IMR-90 (cell line): ENCODE measurements at regions not wholly inside any gene's neighbourhood (a gene's known extent, or its start where the extent isn't known, plus 50 kb on each side); places are given as distances from the start of the nearest gene placed in this dataset.

Experiments used
- ATAC-seq: fragments of 200-7000 bp; cut with Tn5 transposase; 2 replicates; pipeline ENCODE4 v1.9.1; 2020; ENCODE audit warnings: low read depth, mild to moderate bottlenecking, moderate library complexity
- BruUV-seq: library from RNA; stranded (reverse); fragments of 400-500 nt; replicated peaks from 2 replicates; lab custom pipeline; 2021; lab: Mats Ljungman, UMichigan
- CTCF ChIA-PET: fragments of 300-600 bp; formaldehyde crosslinking; extraction: SDS; loops from one replicate; lab custom pipeline; 2021; ENCODE audit warnings: antibody characterized with exemption; lab: Yijun Ruan, JAX
- POLR2A ChIA-PET: fragments of 300-600 bp; sonication (Branson Sonifier 250); formaldehyde crosslinking; loops from one replicate; lab custom pipeline; 2022; ENCODE audit warnings: antibody characterized with exemption; ENCODE audit not compliant: unreplicated experiment; lab: Charles Lee
- DNase-seq: peaks from one replicate; pipeline ENCODE4 v3.0.0; 2013
- H2AFZ ChIP-seq: replicated peaks from 2 replicates; pipeline ENCODE3; 2013; ENCODE audit warnings: low read length, mild to moderate bottlenecking; ENCODE audit not compliant: poor library complexity
- H2AK5ac ChIP-seq: 2 replicates; pipeline ENCODE4 v1.6.1; 2013; ENCODE audit warnings: low read depth, low read length, inconsistent platforms
- H2AK9ac ChIP-seq: replicated peaks from 2 replicates; pipeline ENCODE3; 2013; ENCODE audit warnings: mild to moderate bottlenecking, low read depth, low read length, moderate library complexity; ENCODE audit not compliant: poor library complexity
- H2BK120ac ChIP-seq: 2 replicates; pipeline ENCODE4 v1.6.1; 2013; ENCODE audit warnings: low read depth, low read length, inconsistent platforms
- H2BK15ac ChIP-seq: 3 replicates; pipeline ENCODE4 v1.6.1; 2013; ENCODE audit warnings: low read depth, low read length, inconsistent platforms
- H2BK20ac ChIP-seq: 2 replicates; pipeline ENCODE4 v1.6.1; 2013; ENCODE audit warnings: low read depth, mild to moderate bottlenecking, inconsistent platforms, low read length, moderate library complexity
- H2BK5ac ChIP-seq: 2 replicates; pipeline ENCODE4 v1.6.1; 2013; ENCODE audit warnings: mild to moderate bottlenecking, low read depth, low read length, inconsistent platforms; ENCODE audit not compliant: poor library complexity, severe bottlenecking
- H3K14ac ChIP-seq: replicated peaks from 2 replicates; pipeline ENCODE4 v1.6.1; 2013; ENCODE audit warnings: low read depth, low read length, inconsistent platforms
- H3K18ac ChIP-seq: 2 replicates; pipeline ENCODE4 v1.6.1; 2013; ENCODE audit warnings: low read depth, low read length, control low read depth
- H3K23ac ChIP-seq: 2 replicates; pipeline ENCODE4 v1.6.1; 2013; ENCODE audit warnings: low read depth, low read length, inconsistent platforms
- H3K27ac ChIP-seq: 2 replicates; pipeline ENCODE4 v1.5.1; 2013; ENCODE audit warnings: mild to moderate bottlenecking, control low read depth, low read length; ENCODE audit not compliant: insufficient read depth
- H3K27me3 ChIP-seq: 2 replicates; pipeline ENCODE4 v1.6.1; 2013; ENCODE audit warnings: low read length; ENCODE audit not compliant: control insufficient read depth, insufficient read depth
- H3K36me3 ChIP-seq: 2 replicates; pipeline ENCODE4 v1.6.1; 2013; ENCODE audit warnings: low read length, mixed read lengths; ENCODE audit not compliant: control insufficient read depth, insufficient read depth
- H3K4ac ChIP-seq: 2 replicates; pipeline ENCODE4 v1.6.1; 2013; ENCODE audit warnings: low read depth, low read length, inconsistent platforms
- H3K4me1 ChIP-seq: 2 replicates; pipeline ENCODE4 v1.6.1; 2013; ENCODE audit warnings: low read length, mixed read lengths; ENCODE audit not compliant: control insufficient read depth, insufficient read depth
- H3K4me2 ChIP-seq: 2 replicates; pipeline ENCODE4 v1.6.1; 2013; ENCODE audit warnings: low read depth, mild to moderate bottlenecking, control low read depth, low read length, moderate library complexity
- H3K4me3 ChIP-seq: 2 replicates; pipeline ENCODE4 v1.5.1; 2013; ENCODE audit warnings: low read depth, mild to moderate bottlenecking, control low read depth, low read length, moderate library complexity; ENCODE audit not compliant: insufficient read depth
- H3K56ac ChIP-seq: 2 replicates; pipeline ENCODE4 v1.6.1; 2013; ENCODE audit warnings: low read length, inconsistent platforms; ENCODE audit not compliant: insufficient read depth; ENCODE audit errors: extremely low read depth
- H3K79me1 ChIP-seq, 2 experiments: 2 replicates each; pipeline ENCODE4 v1.6.1; 2013; ENCODE audit warnings: low read length in 2 of 2, inconsistent platforms in 1 of 2, low read depth in 1 of 2
- H3K9ac ChIP-seq: 2 replicates; pipeline ENCODE4 v1.6.1; 2013; ENCODE audit warnings: low read depth, low read length, control low read depth
- H3K9me1 ChIP-seq: 2 replicates; pipeline ENCODE4 v1.6.1; 2013; ENCODE audit warnings: low read length, inconsistent platforms; ENCODE audit not compliant: insufficient read depth
- H3K9me3 ChIP-seq: 2 replicates; pipeline ENCODE4 v1.6.1; 2013; ENCODE audit warnings: low read length; ENCODE audit not compliant: control insufficient read depth, insufficient read depth
- H4K20me1 ChIP-seq: 2 replicates; pipeline ENCODE4 v1.6.1; 2013; ENCODE audit warnings: low read length, inconsistent platforms; ENCODE audit not compliant: insufficient read depth
- H4K5ac ChIP-seq: 2 replicates; pipeline ENCODE4 v1.6.1; 2013; ENCODE audit warnings: mild to moderate bottlenecking, low read depth, low read length, control low read depth
- H4K8ac ChIP-seq, 2 experiments: 2 replicates each; pipeline ENCODE4 v1.6.1; 2013; ENCODE audit warnings: low read depth in 2 of 2, low read length in 2 of 2, control low read depth in 1 of 2, inconsistent platforms in 1 of 2
- H4K91ac ChIP-seq: 2 replicates; pipeline ENCODE4 v1.6.1; 2013; ENCODE audit warnings: low read depth, low read length, inconsistent platforms; ENCODE audit not compliant: insufficient read depth
- CEBPB ChIP-seq: IDR thresholded peaks from 2 replicates; pipeline ENCODE4 v1.6.1; 2012; ENCODE audit warnings: low read depth, low read length, improper control_type of control experiment
- CHD1 ChIP-seq: IDR thresholded peaks from 2 replicates; pipeline ENCODE4 v1.6.1; 2012; ENCODE audit warnings: low read depth, low read length, improper control_type of control experiment
- CTCF ChIP-seq: conservative IDR thresholded peaks from 2 replicates; pipeline ENCODE4 v1.5.1; 2012; ENCODE audit warnings: mild to moderate bottlenecking, low read depth, low read length, improper control_type of control experiment
- MAZ ChIP-seq: IDR thresholded peaks from 2 replicates; pipeline ENCODE4 v1.6.1; 2012; ENCODE audit warnings: low read depth, mild to moderate bottlenecking, low read length, improper control_type of control experiment, moderate library complexity, borderline replicate concordance
- MXI1 ChIP-seq: IDR thresholded peaks from 2 replicates; pipeline ENCODE4 v1.6.1; 2012; ENCODE audit warnings: low read depth, mild to moderate bottlenecking, low read length, moderate library complexity, borderline replicate concordance
- NFE2L2 ChIP-seq: fragments of 150-350 bp; IDR thresholded peaks from 2 replicates; pipeline ENCODE4 v1.6.1; 2016; ENCODE audit warnings: low read depth, mild to moderate bottlenecking, low read length
- POLR2A ChIP-seq: IDR thresholded peaks from 2 replicates; pipeline ENCODE4 v1.6.1; 2012; ENCODE audit warnings: mild to moderate bottlenecking, low read depth, low read length
- RFX5 ChIP-seq: IDR thresholded peaks from 2 replicates; pipeline ENCODE4 v1.8.0; 2012; ENCODE audit warnings: low read depth, mild to moderate bottlenecking, low read length, moderate library complexity
- SMC3 ChIP-seq: fragments of 150-350 bp; IDR thresholded peaks from 2 replicates; pipeline ENCODE4 v1.6.1; 2016; ENCODE audit warnings: low read depth, mild to moderate bottlenecking, antibody characterized with exemption, low read length, moderate library complexity
- USF2 ChIP-seq: fragments of 150-350 bp; IDR thresholded peaks from 2 replicates; pipeline ENCODE4 v1.6.1; 2017; ENCODE audit warnings: mild to moderate bottlenecking, antibody characterized with exemption, low read length, low read depth
- WGBS, 2 experiments: methylation state at CpG; one replicate each; pipeline versions ENCODE4 v1.1.5 to v1.1.7; 2013; ENCODE audit warnings: missing lambda C conversion rate in 2 of 2; ENCODE audit not compliant: insufficient read length in 1 of 2; ENCODE audit errors: extremely low coverage in 2 of 2; 5-methylcytosine and 5-hydroxymethylcytosine counted together
- dilution Hi-C: fragments of 300-500 bp; cut with HindIII; formaldehyde crosslinking; loops from one replicate; pipeline ENCODE4 v1.14.3; 2018; ENCODE audit warnings: low sequenced_read_pairs; ENCODE audit not compliant: unreplicated experiment
- in situ Hi-C: fragments of 300-500 bp; cut with MboI; formaldehyde crosslinking; loops from 3 replicates; pipeline ENCODE4 v1.14.3; 2019; ENCODE audit warnings: low sequenced_read_pairs, inconsistent platforms, mixed read lengths
- intact Hi-C: fragments of 100-400 bp; cut with micrococcal nuclease; formaldehyde crosslinking; loops from 2 replicates; pipeline ENCODE4 v1.10.0; 2022

DNA sequence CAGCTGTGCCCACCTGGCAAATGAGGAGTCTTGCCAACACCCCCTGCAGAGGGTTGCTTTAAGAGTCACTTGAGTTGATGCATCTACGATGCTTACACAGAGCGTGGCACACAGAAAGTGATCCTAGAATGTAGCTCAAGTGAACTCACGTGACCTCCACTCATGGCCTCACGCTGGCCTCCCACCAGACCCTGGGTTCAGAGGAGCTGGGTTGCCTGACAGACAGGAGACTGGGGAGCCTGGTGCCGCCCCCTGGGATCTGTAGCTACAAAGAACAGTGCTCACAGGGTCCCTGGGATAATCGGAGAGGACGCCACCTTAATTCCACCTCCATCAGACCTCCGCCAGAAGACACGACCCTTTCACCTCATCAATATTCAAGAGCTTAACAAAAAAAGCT is 81.4 kb upstream of the CASZ1 start:
- Histone ChIP-seq H3K4ac (no peak overlapping the region), H2AK9ac (no peak overlapping the region), H3K23ac (no peak overlapping the region), H3K18ac (no peak overlapping the region), H3K9me1 (no peaks in the 10 kb centered on the region), H3K9ac (no peak overlapping the region), H3K4me1 (no peaks in the 10 kb centered on the region), H2BK5ac (no peak overlapping the region), H3K27ac (no peak overlapping the region), H2BK120ac (no peak overlapping the region), H3K79me1 (no peaks in the 10 kb centered on the region), H4K20me1 (no peaks in the 10 kb centered on the region), H2AK5ac (no peak overlapping the region), H4K91ac (no peak overlapping the region), H2AFZ (no peak overlapping the region), H4K5ac (no peak overlapping the region), H3K4me2 (no peak overlapping the region), H2BK15ac (no peak overlapping the region), H3K4me3 (no peak overlapping the region), H2BK20ac (no peak overlapping the region), H3K9me3 (no peaks in the 10 kb centered on the region), H3K27me3 (peaks cover 31% of the 10 kb centered on the region), H3K14ac (no peak overlapping the region), H3K36me3 (no peaks in the 10 kb centered on the region), H3K56ac (no peak overlapping the region), H4K8ac (no peak overlapping the region)
- dilution Hi-C loops = no loop called here
- intact Hi-C loops = no loop called here
- no TSS peak for BruUV-seq
- ATAC-seq (no peak), DNase-seq (no peak)
- in situ Hi-C loops = no loop called here
- ChIA-PET POLR2A (no interaction called here), CTCF (no interaction called here)
- no peak for TF ChIP-seq POLR2A
- no peak for TF ChIP-seq SMC3
- no peak for TF ChIP-seq CHD1
- no peak for TF ChIP-seq CEBPB
- TF ChIP-seq MAZ = no peak
- no peak for TF ChIP-seq CTCF
- no peak for TF ChIP-seq NFE2L2
- no peak for TF ChIP-seq RFX5
- no peak for TF ChIP-seq MXI1
- no peak for TF ChIP-seq USF2
- 51% methylated on average over 4 of the region's 9 CpGs; no CpG with 5 or more reads in 1 of the 2 experiments for WGBS, 2 experiments
